ENCODE measurements at regions not wholly inside any gene's neighbourhood (a gene's known extent, or its start where the extent isn't known, plus 50 kb on each side); places are given as distances from the start of the nearest gene placed in this dataset.
A peak's percentile ranks its signal among the peaks of the same experiment; 100 is the strongest.

GRCh38 chr20:52457826-52458225 lies 266.2 kb upstream of the ZFP64 start:
- SMC1A ChIA-PET (ENCODE audit: uncharacterized antibody, unreplicated experiment): no interaction called here
- no peak for ATAC-seq

More at GRCh38 chr20:52457826-52458225, 266.2 kb upstream of the ZFP64 start:
- Histone ChIP-seq H4K20me1 (ENCODE audit: control insufficient read depth, insufficient read depth) (no peaks in the 10 kb centered on the region), H3K79me2 (ENCODE audit: control insufficient read depth, insufficient read depth, low read length) (no peaks in the 10 kb centered on the region), H3K9me3 (replicated peaks; ENCODE audit: control insufficient read depth, insufficient read depth, low read length) (no peaks in the 10 kb centered on the region), H3K4me3 (no peak overlapping the region), H3K4me1 (ENCODE audit: control insufficient read depth, insufficient read depth, low read length) (no peaks in the 10 kb centered on the region), H3K27me3 (replicated peaks in 1 of 2; ENCODE audit: control insufficient read depth in 2 of 2, insufficient read depth in 2 of 2, low read length in 1 of 2) (no peaks in the 10 kb centered on the region), H3K9ac (ENCODE audit: control insufficient read depth, insufficient read depth, low read length) (no peak overlapping the region), H2AFZ (ENCODE audit: control insufficient read depth, low read depth, low read length) (no peak overlapping the region), H3K4me2 (ENCODE audit: control insufficient read depth, insufficient read depth) (no peak overlapping the region), H3K27ac (ENCODE audit: control insufficient read depth, insufficient read depth) (no peak overlapping the region), H3K36me3 (ENCODE audit: control insufficient read depth in 2 of 2, insufficient read depth in 2 of 2, low read length in 1 of 2) (no peaks in the 10 kb centered on the region)
- in situ Hi-C loops (cut with MboI): no loop called here
- ChIA-PET POLR2A (no interaction called here), RAD21 (ENCODE audit: unreplicated experiment) (no interaction called here), CTCF (no interaction called here)
- DNase-seq (ENCODE audit: low read depth, low spot score) (no peak), FAIRE-seq (peak; percentile 23)
- TF ChIP-seq CHD2 (IDR thresholded peaks at IDR 0.05; ENCODE audit: borderline replicate concordance, low read depth, low read length) (no peak), NFIC (IDR thresholded peaks at IDR 0.05; ENCODE audit: low read depth, low read length) (no peak), ATF3 (IDR thresholded peaks at IDR 0.05; ENCODE audit: borderline replicate concordance, extremely low read depth, low read depth, low read length) (no peak), SMAD5 (IDR thresholded peaks at IDR 0.05; ENCODE audit: low read depth) (no peak), RAD51 (IDR thresholded peaks at IDR 0.05) (no peak), CUX1 (IDR thresholded peaks at IDR 0.05; ENCODE audit: insufficient replicate concordance, low read depth, low read length) (no peak), KDM1A (IDR thresholded peaks at IDR 0.05; ENCODE audit: borderline replicate concordance) (no peak), USF1 (IDR thresholded peaks at IDR 0.05; ENCODE audit: borderline replicate concordance, extremely low read length, insufficient read depth, low read depth, low read length) (no peak)
- 65% methylated on average over 2 of the region's 2 CpGs for WGBS (ENCODE audit: insufficient coverage, insufficient replicate concordance, low lambda C conversion rate, missing lambda C conversion rate)
- no TSS peak for BruUV-seq (replicated peaks)
- intact Hi-C loops (cut with micrococcal nuclease; ENCODE audit: unreplicated experiment): no loop called here

Measured in GM12878 (cell line).